ENCODE measurements at regions not wholly inside any gene's neighbourhood (a gene's known extent, or its start where the extent isn't known, plus 50 kb on each side); places are given as distances from the start of the nearest gene placed in this dataset.

DNA sequence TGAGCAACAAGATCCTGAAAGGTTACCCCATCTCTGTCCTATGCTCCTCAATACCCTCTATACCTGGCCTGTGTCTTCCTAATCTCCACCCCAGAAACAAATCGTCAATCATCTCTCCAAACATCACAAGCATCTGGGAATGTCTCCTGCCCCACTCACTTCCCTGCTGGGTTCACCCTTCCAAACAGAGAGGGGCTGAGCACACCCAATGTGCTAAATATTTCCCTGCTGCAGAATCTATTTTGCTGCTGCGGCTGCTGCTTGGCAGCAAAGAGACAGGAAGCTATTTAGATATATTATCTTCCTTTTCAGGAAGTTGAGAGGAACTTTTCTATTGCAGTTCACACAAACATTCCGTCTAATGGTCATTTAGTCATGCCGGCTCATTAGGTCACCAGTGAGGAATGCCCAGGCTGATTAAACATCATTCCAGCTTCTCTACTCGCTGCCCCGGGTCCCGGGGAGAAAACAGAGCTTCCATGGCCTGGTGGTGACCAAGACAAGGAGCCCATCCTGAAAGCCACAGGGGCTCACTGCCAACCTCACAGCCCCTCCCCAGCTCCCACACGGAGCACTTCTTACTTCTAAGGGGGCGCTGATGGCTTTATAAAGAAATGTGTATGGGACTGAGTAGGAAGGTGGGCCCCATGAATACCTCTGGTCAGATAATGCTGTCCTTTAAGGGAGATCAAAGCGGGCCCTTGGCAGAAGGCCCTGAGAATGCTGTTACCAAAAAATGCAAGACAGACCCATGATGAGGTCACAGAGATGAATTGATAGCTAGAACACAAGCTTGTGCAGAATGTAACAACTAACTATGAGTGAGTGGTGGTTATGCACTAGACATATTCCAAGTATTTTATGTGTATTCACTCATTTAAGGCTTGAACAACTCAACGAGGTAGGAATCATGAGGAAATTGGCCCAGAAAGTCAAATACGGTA is 218.3 kb downstream of the SOX9 start:
- no peak overlapping the region for H3K27ac ChIP-seq (ENCODE audit: low read depth, low read length)
- peaks cover 99% of the 10 kb centered on the region for H3K27me3 Mint-ChIP-seq (ENCODE audit: insufficient read depth)
- peaks cover 10% of the 10 kb centered on the region for H3K4me1 Mint-ChIP-seq
- no peak overlapping the region for H3K9ac ChIP-seq (ENCODE audit: extremely low read depth, low read length, poor library complexity, severe bottlenecking)
- peaks cover 100% of the 10 kb centered on the region for H3K27me3 ChIP-seq (ENCODE audit: control insufficient read depth, insufficient read depth, low read length, poor library complexity, severe bottlenecking)
- H3K9me3 ChIP-seq (ENCODE audit: control insufficient read depth, low read length) = peaks cover 15% of the 10 kb centered on the region
- no peaks in the 10 kb centered on the region for H3K4me1 ChIP-seq (ENCODE audit: control insufficient read depth, insufficient read depth, low read length)
- H3K9me3 Mint-ChIP-seq = peaks cover 4% of the 10 kb centered on the region
- no peak overlapping the region for H3K4me3 Mint-ChIP-seq
- DNase-seq = peak; percentile 89
- H3K36me3 ChIP-seq (ENCODE audit: control insufficient read depth, insufficient read depth, low read length) = no peaks in the 10 kb centered on the region
- no peaks in the 10 kb centered on the region for H3K36me3 Mint-ChIP-seq (ENCODE audit: low read depth)
- TF ChIP-seq, protein P1, sequence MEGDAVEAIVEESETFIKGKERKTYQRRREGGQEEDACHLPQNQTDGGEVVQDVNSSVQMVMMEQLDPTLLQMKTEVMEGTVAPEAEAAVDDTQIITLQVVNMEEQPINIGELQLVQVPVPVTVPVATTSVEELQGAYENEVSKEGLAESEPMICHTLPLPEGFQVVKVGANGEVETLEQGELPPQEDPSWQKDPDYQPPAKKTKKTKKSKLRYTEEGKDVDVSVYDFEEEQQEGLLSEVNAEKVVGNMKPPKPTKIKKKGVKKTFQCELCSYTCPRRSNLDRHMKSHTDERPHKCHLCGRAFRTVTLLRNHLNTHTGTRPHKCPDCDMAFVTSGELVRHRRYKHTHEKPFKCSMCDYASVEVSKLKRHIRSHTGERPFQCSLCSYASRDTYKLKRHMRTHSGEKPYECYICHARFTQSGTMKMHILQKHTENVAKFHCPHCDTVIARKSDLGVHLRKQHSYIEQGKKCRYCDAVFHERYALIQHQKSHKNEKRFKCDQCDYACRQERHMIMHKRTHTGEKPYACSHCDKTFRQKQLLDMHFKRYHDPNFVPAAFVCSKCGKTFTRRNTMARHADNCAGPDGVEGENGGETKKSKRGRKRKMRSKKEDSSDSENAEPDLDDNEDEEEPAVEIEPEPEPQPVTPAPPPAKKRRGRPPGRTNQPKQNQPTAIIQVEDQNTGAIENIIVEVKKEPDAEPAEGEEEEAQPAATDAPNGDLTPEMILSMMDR (conservative IDR thresholded peaks at IDR 0.05) = no peak
- no peak overlapping the region for H3K4me3 ChIP-seq (ENCODE audit: low read length)
- peak overlapping the region; percentile 11 for H3K27ac Mint-ChIP-seq
- 81 to 86% methylated on average over 9 to 12 of the region's 12 CpGs for WGBS, 2 experiments (ENCODE audit: insufficient coverage in 1 of 2, insufficient read length in 1 of 2)

DNA sequence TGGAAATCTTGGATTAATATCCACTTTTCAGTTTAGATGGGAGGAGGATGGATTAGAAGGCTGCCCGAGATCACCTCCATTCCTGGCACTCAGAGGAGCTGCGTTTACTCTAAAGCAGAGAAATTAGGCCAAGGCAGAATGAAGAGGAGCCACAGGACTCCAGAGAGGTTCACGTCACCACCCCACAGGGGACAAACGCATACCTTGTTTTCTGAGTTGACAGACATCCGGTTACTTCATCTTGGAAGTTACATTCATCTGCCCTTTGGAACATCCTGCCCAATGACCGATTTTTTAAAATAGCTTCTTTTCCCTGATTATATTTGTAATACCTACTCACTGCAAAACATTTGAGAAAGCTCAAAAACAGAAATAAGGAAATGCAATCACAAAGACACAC is 220.0 kb downstream of the SOX9 start:
- no peak overlapping the region for H3K27ac Mint-ChIP-seq
- TF ChIP-seq, protein P1 (conservative IDR thresholded peaks at IDR 0.05) = no peak
- H3K9me3 Mint-ChIP-seq = peaks cover 8% of the 10 kb centered on the region
- H3K9me3 ChIP-seq (ENCODE audit: control insufficient read depth, low read length) = peaks cover 18% of the 10 kb centered on the region
- no peak for DNase-seq
- WGBS, 2 experiments (ENCODE audit: insufficient coverage in 1 of 2, insufficient read length in 1 of 2) = 92 to 94% methylated on average over 5 to 6 of the region's 6 CpGs
- H3K36me3 ChIP-seq (ENCODE audit: control insufficient read depth, insufficient read depth, low read length) = no peaks in the 10 kb centered on the region
- H3K27me3 ChIP-seq (ENCODE audit: control insufficient read depth, insufficient read depth, low read length, poor library complexity, severe bottlenecking) = peaks cover 96% of the 10 kb centered on the region
- H3K9ac ChIP-seq (ENCODE audit: extremely low read depth, low read length, poor library complexity, severe bottlenecking) = no peak overlapping the region
- H3K27ac ChIP-seq (ENCODE audit: low read depth, low read length) = no peak overlapping the region
- no peak overlapping the region for H3K4me3 ChIP-seq (ENCODE audit: low read length)
- peaks cover 15% of the 10 kb centered on the region for H3K4me1 Mint-ChIP-seq
- no peak overlapping the region for H3K4me3 Mint-ChIP-seq
- H3K27me3 Mint-ChIP-seq (ENCODE audit: insufficient read depth) = peaks cover 99% of the 10 kb centered on the region
- no peaks in the 10 kb centered on the region for H3K36me3 Mint-ChIP-seq (ENCODE audit: low read depth)
- H3K4me1 ChIP-seq (ENCODE audit: control insufficient read depth, insufficient read depth, low read length) = no peaks in the 10 kb centered on the region

DNA sequence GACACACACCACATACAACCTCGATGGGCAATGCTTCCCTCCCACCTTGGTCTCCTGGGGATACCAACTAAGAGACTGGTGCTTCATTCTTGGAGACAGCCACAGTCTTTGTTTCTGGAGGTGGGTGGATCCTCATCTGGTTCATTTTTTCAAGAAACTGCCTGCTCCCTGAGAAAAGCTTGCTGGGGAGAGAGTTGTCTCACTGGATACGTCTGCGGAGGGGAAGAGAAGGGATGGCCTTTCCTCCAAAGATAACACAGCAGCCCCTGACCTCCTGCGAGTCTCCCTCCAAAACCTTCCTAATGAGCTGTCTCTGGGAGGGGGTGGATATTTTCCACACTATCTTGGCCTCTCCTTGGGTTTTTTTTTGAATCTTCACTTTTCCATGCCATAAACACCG is 221.2 kb downstream of the SOX9 start:
- TF ChIP-seq, protein P1 (conservative IDR thresholded peaks at IDR 0.05) = no peak
- WGBS, 2 experiments (ENCODE audit: insufficient coverage in 1 of 2, insufficient read length in 1 of 2) = 57 to 81% methylated on average over 2 to 5 of the region's 5 CpGs
- H3K4me3 ChIP-seq (ENCODE audit: low read length) = no peak overlapping the region
- Mint-ChIP-seq H3K4me3 (no peak overlapping the region), H3K4me1 (peaks cover 11% of the 10 kb centered on the region), H3K9me3 (peaks cover 8% of the 10 kb centered on the region), H3K36me3 (ENCODE audit: low read depth) (no peaks in the 10 kb centered on the region), H3K27me3 (ENCODE audit: insufficient read depth) (peaks cover 99% of the 10 kb centered on the region), H3K27ac (no peak overlapping the region)
- no peaks in the 10 kb centered on the region for H3K4me1 ChIP-seq (ENCODE audit: control insufficient read depth, insufficient read depth, low read length)
- peak overlapping the region; percentile 94 for H3K27ac ChIP-seq (ENCODE audit: low read depth, low read length)
- H3K9me3 ChIP-seq (ENCODE audit: control insufficient read depth, low read length) = peaks cover 18% of the 10 kb centered on the region
- no peaks in the 10 kb centered on the region for H3K36me3 ChIP-seq (ENCODE audit: control insufficient read depth, insufficient read depth, low read length)
- DNase-seq = no peak
- peaks cover 96% of the 10 kb centered on the region for H3K27me3 ChIP-seq (ENCODE audit: control insufficient read depth, insufficient read depth, low read length, poor library complexity, severe bottlenecking)
- H3K9ac ChIP-seq (ENCODE audit: extremely low read depth, low read length, poor library complexity, severe bottlenecking) = no peak overlapping the region

Data from endodermal cell (in vitro differentiated cells).